ENCODE measurements at regions not wholly inside any gene's neighbourhood (a gene's known extent, or its start where the extent isn't known, plus 50 kb on each side); places are given as distances from the start of the nearest gene placed in this dataset.

- TF ChIP-seq REST (IDR thresholded peaks at IDR 0.05; ENCODE audit: insufficient read depth in 1 of 2, low read depth in 2 of 2, low read length in 2 of 2) (no peak), TAF1 (IDR thresholded peaks at IDR 0.05; ENCODE audit: borderline replicate concordance, insufficient read depth, low read length) (no peak), POLR2AphosphoS5 (IDR thresholded peaks at IDR 0.05; ENCODE audit: low read depth, low read length) (no peak), SIN3A (IDR thresholded peaks at IDR 0.05; ENCODE audit: borderline replicate concordance, insufficient read depth, low read length) (no peak), FOXP2 (optimal IDR thresholded peaks at IDR 0.05; ENCODE audit: borderline replicate concordance, extremely low read depth, extremely low read length, insufficient read depth) (no peak)
These were observed 84.2 kb upstream of the SALL3 start for GRCh38 chr18:78895207-78896001.

GRCh38 chr18:78896111-78896905 is 83.3 kb upstream of the SALL3 start:
- TF ChIP-seq REST (IDR thresholded peaks at IDR 0.05; ENCODE audit: insufficient read depth in 1 of 2, low read depth in 2 of 2, low read length in 2 of 2) (no peak), SIN3A (IDR thresholded peaks at IDR 0.05; ENCODE audit: borderline replicate concordance, insufficient read depth, low read length) (no peak), POLR2AphosphoS5 (IDR thresholded peaks at IDR 0.05; ENCODE audit: low read depth, low read length) (no peak), TAF1 (IDR thresholded peaks at IDR 0.05; ENCODE audit: borderline replicate concordance, insufficient read depth, low read length) (no peak), FOXP2 (optimal IDR thresholded peaks at IDR 0.05; ENCODE audit: borderline replicate concordance, extremely low read depth, extremely low read length, insufficient read depth) (no peak)

GRCh38 chr18:78898066-78898465 is 81.6 kb upstream of the SALL3 start:
- TF ChIP-seq POLR2AphosphoS5 (IDR thresholded peaks at IDR 0.05; ENCODE audit: low read depth, low read length) (no peak), FOXP2 (optimal IDR thresholded peaks at IDR 0.05; ENCODE audit: borderline replicate concordance, extremely low read depth, extremely low read length, insufficient read depth) (no peak), SIN3A (IDR thresholded peaks at IDR 0.05; ENCODE audit: borderline replicate concordance, insufficient read depth, low read length) (no peak), REST (IDR thresholded peaks at IDR 0.05; ENCODE audit: insufficient read depth in 1 of 2, low read depth in 2 of 2, low read length in 2 of 2) (no peak), TAF1 (IDR thresholded peaks at IDR 0.05; ENCODE audit: borderline replicate concordance, insufficient read depth, low read length) (no peak)

GRCh38 chr18:78898635-78899034 is 81.0 kb upstream of the SALL3 start:
- TF ChIP-seq SIN3A (IDR thresholded peaks at IDR 0.05; ENCODE audit: borderline replicate concordance, insufficient read depth, low read length): no peak
- no peak for TF ChIP-seq TAF1 (IDR thresholded peaks at IDR 0.05; ENCODE audit: borderline replicate concordance, insufficient read depth, low read length)

GRCh38 chr18:78899241-78899640 is 80.4 kb upstream of the SALL3 start:
- no peak for TF ChIP-seq SIN3A (IDR thresholded peaks at IDR 0.05; ENCODE audit: borderline replicate concordance, insufficient read depth, low read length)
- no peak for TF ChIP-seq FOXP2 (optimal IDR thresholded peaks at IDR 0.05; ENCODE audit: borderline replicate concordance, extremely low read depth, extremely low read length, insufficient read depth)
- no peak for TF ChIP-seq POLR2AphosphoS5 (IDR thresholded peaks at IDR 0.05; ENCODE audit: low read depth, low read length)
- no peak for TF ChIP-seq TAF1 (IDR thresholded peaks at IDR 0.05; ENCODE audit: borderline replicate concordance, insufficient read depth, low read length)
- no peak for TF ChIP-seq REST (IDR thresholded peaks at IDR 0.05; ENCODE audit: insufficient read depth in 1 of 2, low read depth in 2 of 2, low read length in 2 of 2)
